GM18858 (cell line): ENCODE measurements at regions not wholly inside any gene's neighbourhood (a gene's known extent, or its start where the extent isn't known, plus 50 kb on each side); places are given as distances from the start of the nearest gene placed in this dataset.

Experiments used
- ATAC-seq: cut with Tn5 transposase; IDR thresholded peaks from one replicate; pipeline ENCODE4 v1.9.1; 2021; ENCODE audit not compliant: unreplicated experiment

DNA sequence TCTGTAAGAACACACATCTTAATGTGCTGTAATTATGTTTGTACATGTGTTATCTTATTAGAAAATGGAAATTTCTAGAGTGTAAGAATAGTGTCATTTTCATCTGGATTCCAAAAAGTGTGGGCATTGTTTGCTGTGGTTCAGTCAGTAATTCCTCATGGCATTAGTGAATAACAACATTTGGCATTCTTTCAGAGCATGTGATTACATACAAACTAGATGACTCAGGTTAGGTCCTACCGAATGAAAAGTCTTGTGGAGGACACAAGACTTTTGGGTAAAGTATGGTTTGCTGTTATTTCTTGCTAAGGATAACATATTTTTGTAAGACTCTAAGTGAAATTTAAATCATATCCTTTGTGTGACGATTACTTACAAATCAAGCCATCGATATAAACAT is 593.1 kb upstream of the NRXN1 start:
- no peak for ATAC-seq

DNA sequence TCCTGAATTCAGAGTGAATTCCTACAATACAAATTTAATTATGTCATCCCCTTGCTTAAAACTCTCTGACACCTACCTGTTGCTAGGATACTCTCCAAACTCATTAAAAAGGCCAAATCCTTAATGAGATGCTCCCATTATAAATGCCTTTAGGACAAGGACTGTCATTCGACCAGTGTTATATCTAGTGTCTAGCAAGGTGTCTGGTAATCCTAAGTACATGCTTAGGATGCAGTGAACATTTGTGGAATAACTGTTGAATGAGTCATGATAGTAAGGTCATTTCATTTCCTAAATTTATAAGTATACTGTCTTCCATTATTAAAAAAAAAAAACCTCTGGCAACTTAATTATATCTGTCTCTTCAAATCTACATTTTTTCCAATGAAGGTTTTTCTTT is 588.9 kb upstream of the NRXN1 start:
- ATAC-seq, result no peak

GRCh38 chr2:51619961-51620360 is 588.0 kb upstream of the NRXN1 start:
- ATAC-seq, result no peak

DNA sequence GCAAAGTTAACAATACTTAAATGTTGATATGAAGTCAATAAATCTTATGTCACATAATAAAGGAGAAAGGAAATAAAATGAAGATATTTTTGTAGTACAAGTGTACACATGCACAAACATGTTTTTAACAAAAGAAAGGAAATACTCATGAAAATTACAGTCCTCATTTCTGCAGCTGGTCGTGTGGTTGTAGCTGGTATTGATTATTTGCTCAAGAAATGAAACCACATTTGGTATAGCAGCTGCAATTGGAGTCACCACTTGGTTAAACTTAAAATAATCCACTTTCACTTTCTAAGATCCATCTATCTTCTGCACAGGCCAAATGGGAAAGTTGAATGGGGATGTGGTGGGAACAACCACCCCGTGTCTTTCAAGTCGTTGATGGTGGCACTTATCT is 580.5 kb upstream of the NRXN1 start:
- no peak for ATAC-seq

- ATAC-seq, result no peak
Measured at GRCh38 chr2:51601706-51602105, 569.8 kb upstream of the NRXN1 start.

GRCh38 chr2:51597086-51597485 is 565.2 kb upstream of the NRXN1 start:
- ATAC-seq, result no peak

GRCh38 chr2:51595836-51596235 is 563.9 kb upstream of the NRXN1 start:
- ATAC-seq, result no peak

GRCh38 chr2:51581636-51582267 is 549.8 kb upstream of the NRXN1 start:
- no peak for ATAC-seq

- ATAC-seq, result no peak
Measured at GRCh38 chr2:51579412-51579811, 547.5 kb upstream of the NRXN1 start.

DNA sequence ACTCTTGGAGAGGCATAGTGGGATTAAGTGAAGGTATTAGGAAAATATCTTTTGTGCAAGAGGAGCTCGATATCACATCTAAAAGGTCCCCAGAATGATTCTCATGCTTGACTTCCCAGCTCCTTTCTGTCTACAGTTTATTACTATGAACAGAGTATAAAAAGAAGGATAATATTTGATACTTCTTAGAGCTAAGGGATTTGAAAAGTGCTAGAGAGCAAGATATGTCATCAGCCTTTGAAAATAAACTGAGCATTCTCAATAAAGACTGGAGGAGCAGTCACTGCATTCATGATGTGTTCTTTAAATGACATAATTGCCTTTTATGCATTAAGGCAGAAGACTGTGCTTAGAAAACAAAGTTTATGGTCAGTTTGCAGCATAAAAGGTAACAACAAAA is 543.2 kb upstream of the NRXN1 start:
- ATAC-seq, result no peak

DNA sequence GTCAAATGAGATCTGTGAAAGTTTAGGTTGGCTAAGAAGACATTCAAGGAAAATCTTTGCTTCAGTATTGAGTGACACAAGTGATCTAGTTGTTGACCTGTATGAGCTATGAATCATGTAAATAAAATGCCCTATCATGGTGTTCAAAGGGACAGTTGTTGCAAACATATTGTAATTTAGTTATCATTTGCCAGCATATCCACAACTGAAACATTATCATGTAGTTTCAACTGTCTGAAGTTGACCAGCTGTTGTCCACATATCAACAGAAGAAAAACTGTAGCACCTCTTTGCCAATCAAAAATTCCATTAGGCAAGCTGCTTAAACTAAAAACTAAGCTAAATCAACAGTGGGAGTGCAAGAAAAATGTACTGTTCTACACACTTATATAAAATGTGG is 527.1 kb upstream of the NRXN1 start:
- no peak for ATAC-seq

DNA sequence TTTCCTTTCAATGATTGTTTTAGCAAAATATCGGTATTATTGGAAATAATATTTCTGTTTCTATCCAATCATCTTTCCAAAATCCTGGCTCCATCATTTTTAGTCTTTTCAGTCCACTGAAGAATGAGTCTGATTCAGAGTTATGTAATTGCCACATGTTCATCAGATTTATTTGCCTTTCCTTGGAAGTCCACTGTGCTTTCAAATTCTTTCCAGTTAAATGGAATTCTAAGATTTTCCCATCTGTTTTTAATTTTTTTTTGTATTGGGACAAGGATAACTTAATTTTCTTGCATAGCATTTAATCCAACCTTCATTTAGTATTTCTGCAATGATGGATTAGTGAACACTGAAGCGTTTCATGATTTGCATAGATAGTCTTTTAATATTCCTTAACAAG is 521.5 kb upstream of the NRXN1 start:
- no peak for ATAC-seq

- no peak for ATAC-seq
Measured at GRCh38 chr2:51535763-51536162, 503.8 kb upstream of the NRXN1 start.

DNA sequence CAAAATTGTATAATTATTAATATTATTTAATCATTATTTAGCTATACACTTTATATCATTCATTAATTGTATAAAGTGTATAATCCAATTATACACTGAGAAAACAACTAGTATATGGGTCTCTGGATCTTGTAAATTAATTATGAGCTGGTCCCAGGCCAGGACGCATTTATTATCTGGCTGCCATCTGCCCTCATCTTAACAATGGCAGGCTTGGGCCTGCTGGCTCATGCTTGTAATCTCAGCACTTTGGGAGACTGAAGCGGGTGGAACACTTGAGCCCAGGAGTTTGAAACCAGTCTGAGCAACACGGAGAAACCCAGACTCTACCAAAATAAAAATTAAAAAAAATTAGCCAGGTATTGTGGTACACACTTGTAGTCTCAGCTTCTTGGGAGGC is 502.2 kb upstream of the NRXN1 start:
- no peak for ATAC-seq

DNA sequence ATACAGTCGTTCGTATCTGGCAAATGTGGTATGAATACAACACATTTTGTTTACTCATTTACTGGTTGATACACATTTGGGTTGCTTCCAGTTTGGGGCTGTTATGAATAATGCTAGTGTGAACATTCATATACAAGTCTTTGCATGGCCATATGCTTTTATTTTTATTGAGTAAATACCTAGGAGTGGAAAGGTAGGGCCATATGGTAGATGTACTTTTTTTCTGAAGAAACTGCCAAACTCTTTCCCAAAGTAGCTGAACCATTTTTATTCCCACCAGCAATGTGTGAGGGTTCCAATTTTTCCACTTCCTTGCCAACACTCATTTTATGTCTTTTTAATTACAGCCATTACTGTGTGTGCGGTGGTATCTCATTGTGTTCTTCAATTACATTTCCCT is 496.2 kb upstream of the NRXN1 start:
- no peak for ATAC-seq

DNA sequence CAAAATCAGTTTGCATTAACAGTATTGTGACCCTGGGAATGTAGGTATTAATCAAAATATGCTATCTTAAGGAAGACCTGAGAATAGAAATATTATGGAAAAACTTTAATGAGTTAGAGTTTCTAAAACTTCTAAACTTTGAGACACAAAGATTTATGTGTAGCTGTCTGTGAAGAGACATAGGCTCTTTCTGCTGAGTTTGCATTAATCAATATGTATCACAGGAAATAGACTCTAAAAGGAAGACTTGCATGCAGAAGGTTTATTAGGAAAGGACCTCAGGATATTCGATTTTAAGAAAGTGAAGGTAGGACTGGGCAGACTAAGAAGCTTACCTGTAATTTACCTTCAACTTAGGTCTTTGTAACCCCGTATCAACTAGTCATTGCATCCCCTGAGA is 494.8 kb upstream of the NRXN1 start:
- no peak for ATAC-seq

- ATAC-seq, result no peak
Measured at GRCh38 chr2:51516667-51517066, 484.7 kb upstream of the NRXN1 start.

DNA sequence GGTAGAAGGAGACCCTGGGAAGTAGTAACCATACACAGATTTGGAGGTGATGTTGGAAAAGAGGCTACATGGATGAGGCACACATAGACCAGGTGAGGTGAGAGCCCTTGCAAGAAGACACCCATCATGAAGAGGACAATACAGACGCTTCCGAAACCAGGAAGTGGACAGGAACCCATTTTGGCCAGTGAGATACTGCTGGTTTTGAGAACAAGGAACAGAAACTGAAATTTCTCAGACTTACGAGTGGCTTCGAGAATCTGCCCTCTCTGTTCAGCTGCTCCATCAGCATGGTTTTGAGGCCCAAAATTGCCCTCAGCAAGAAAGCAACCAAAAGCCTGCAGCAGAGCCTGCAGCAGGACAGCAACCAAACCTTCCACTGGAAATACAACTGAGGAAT is 479.1 kb upstream of the NRXN1 start:
- peak; percentile 93 for ATAC-seq

DNA sequence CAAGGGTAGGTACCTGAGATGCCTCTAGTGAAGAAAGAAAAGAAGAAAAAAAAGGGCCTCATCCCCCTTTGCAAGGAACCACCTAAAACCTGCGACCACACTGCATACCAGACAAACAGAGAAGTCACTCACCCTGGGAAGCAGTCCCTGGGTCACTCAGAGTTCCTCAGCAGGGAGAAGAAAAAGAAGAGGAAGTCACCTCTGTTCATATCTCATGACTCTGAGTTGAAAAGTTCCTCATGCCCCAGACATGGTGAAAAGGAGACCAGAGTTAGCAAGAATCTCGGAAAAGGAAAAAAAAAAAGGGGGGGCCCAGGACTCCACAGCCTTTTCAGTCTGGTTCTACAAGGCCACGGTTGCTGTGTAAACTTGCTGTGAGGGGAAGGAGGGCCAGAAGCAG is 478.4 kb upstream of the NRXN1 start:
- no peak for ATAC-seq

DNA sequence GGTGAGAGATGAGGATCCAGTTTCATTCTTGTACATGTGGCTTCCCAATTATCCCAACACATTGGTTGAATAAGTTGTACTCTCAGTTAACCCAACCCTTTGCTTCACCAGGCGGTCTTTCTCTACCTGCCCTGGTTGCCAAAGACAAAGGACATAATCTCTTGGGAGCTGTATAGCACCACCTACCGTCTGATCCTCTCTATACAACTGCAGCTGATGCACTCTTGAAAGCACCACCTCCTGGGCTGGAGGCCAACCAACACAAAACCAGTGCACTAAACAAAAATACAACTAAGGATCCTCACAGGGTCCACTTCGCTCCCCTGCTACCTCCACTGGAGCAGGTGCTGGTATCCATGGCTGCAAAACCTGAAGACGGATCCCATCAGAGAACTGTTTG is 473.6 kb upstream of the NRXN1 start:
- ATAC-seq, result no peak

GRCh38 chr2:51490576-51491234 is 458.8 kb upstream of the NRXN1 start:
- ATAC-seq, result no peak

GRCh38 chr2:51484605-51485004 is 452.7 kb upstream of the NRXN1 start:
- ATAC-seq, result no peak

- ATAC-seq, result no peak
Measured at GRCh38 chr2:51483720-51484119, 451.8 kb upstream of the NRXN1 start.
